HAP-1 (cell line): ENCODE measurements at regions not wholly inside any gene's neighbourhood (a gene's known extent, or its start where the extent isn't known, plus 50 kb on each side); places are given as distances from the start of the nearest gene placed in this dataset.
A peak's percentile ranks its signal among the peaks of the same experiment; 100 is the strongest.

Source experiments
- DNase-seq, 2 experiments: peaks; one replicate each; pipeline ENCODE4 v3.0.0-alpha.2; 2016 to 2020; ENCODE audit warnings: low spot score in 2 of 2
- H3K27me3 ChIP-seq: fragments of 250-450 bp; sonication (Bioruptor Pico); 2 replicates; pipeline ENCODE4 v1.5.1; 2020; ENCODE audit warnings: low read depth, mild to moderate bottlenecking, moderate library complexity
- H3K36me3 ChIP-seq: fragments of 250-450 bp; sonication (Bioruptor Pico); replicated peaks from 2 replicates; pipeline ENCODE4 v1.5.1; 2020; ENCODE audit warnings: mild to moderate bottlenecking
- H3K4me1 ChIP-seq: fragments of 250-450 bp; sonication (Bioruptor Pico); 2 replicates; pipeline ENCODE4 v1.5.1; 2020; ENCODE audit warnings: mild to moderate bottlenecking
- H3K4me3 ChIP-seq: fragments of 250-450 bp; sonication (Bioruptor Pico); 2 replicates; pipeline ENCODE4 v1.5.1; 2020; ENCODE audit warnings: mild to moderate bottlenecking, moderate library complexity
- H3K9me3 ChIP-seq: fragments of 250-450 bp; sonication (Bioruptor Pico); 2 replicates; pipeline ENCODE4 v1.5.1; 2020; ENCODE audit warnings: mild to moderate bottlenecking, moderate library complexity
- in situ Hi-C: fragments of 300-500 bp; cut with MboI; formaldehyde crosslinking; loops from 3 replicates; pipeline ENCODE4 v1.14.3; 2020; ENCODE audit warnings: low sequenced_read_pairs, inconsistent platforms, mixed read lengths

- in situ Hi-C loops = no loop called here
- DNase-seq = peak in 1 of 2 experiments; percentile 43
- H3K9me3 ChIP-seq = no peaks in the 10 kb centered on the region
- H3K27me3 ChIP-seq = no peaks in the 10 kb centered on the region
- no peaks in the 10 kb centered on the region for H3K4me1 ChIP-seq
- H3K36me3 ChIP-seq = no peaks in the 10 kb centered on the region
- H3K4me3 ChIP-seq = no peak overlapping the region
Observed at GRCh38 chr6:99219788-99220187, 129.7 kb downstream of the FAXC start.

DNA sequence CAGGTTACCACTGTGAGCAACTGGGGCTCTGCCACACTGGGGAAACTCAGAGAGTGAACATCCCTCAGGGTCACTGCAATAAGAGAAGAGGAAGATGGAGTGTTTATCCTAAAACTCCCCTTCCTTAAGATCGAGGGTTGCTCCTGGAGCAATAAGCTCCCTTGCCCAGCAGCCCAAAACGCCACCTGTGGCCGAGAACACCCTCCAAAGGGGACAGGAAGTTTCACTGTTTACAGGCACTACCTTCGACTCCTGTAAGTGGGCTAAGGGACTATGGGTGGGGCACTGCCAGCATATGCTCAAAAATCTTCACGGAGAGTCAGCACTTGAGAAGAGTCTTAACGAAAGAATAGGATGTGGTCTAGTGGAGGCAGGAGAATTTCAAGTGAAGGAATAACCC is 132.5 kb downstream of the FAXC start:
- Histone ChIP-seq H3K4me1 (no peaks in the 10 kb centered on the region), H3K4me3 (no peak overlapping the region), H3K27me3 (0 out of 2 replicates have a peak, but pooled peaks cover 3% of the 10 kb centered on the region), H3K9me3 (no peaks in the 10 kb centered on the region), H3K36me3 (no peaks in the 10 kb centered on the region)
- DNase-seq = no peak
- in situ Hi-C loops = no loop called here

DNA sequence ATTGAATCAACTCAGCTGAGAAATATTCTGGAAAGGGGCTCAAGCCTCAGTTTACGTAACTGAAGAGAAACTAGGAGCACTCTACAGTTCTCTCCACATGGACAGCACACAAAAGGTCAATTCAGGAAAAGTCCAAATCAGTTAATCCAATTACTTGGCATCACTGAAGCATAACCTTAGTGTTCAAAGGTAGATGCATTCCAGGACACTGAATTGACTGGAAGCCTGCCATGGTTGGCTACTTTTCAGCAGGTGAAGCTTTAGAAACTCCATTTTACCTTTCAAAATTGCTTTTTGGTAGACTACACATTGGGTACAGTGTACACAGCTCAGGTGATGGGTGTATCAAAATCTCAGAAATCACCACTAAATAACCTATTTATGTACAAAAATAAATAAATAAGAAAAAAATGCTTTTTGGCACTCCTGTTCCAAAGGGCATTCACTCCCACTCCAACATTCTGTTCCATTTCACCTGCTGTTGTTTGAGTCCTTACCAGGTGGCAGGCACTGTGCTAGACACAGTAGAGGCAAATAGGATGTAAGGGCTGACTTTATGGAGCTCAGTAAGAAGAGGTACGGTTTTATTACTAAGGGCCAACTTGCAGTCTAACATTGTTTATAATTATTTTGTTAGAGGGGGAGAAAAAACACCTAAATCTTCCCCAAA is 153.4 kb downstream of the FAXC start:
- in situ Hi-C loops = no loop called here
- H3K27me3 ChIP-seq = no peaks in the 10 kb centered on the region

DNA sequence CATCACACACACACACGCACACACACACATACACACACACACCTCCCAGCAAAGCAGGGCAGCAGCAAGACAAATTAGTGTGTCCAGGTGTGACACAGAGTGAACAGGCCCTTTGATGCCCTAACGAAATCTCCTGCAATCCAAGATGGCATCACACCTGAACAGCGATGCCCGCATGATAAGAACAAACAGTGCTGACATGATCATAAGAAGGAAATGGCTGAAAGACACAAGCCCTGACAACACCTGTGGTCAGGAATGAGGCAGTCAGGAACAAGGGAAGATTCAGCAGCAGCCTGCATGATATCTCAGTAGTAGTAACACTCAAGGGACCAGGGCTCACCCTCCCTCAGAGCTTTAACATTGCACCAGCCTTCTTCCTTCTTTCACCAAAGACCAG is 156.9 kb downstream of the FAXC start:
- H3K27me3 ChIP-seq = no peaks in the 10 kb centered on the region
- no peak for DNase-seq
- H3K4me1 ChIP-seq = no peaks in the 10 kb centered on the region
- in situ Hi-C loops = no loop called here
- no peak overlapping the region for H3K4me3 ChIP-seq
- no peaks in the 10 kb centered on the region for H3K9me3 ChIP-seq
- H3K36me3 ChIP-seq = no peaks in the 10 kb centered on the region

More for the DNA sequence above, 153.4 kb downstream of the FAXC start:
- H3K36me3 ChIP-seq = no peaks in the 10 kb centered on the region
- no peaks in the 10 kb centered on the region for H3K9me3 ChIP-seq
- no peak overlapping the region for H3K4me3 ChIP-seq
- DNase-seq = no peak
- H3K4me1 ChIP-seq = no peaks in the 10 kb centered on the region

- DNase-seq = no peak
- Histone ChIP-seq H3K36me3 (no peaks in the 10 kb centered on the region), H3K4me3 (no peak overlapping the region), H3K9me3 (no peaks in the 10 kb centered on the region), H3K27me3 (0 out of 2 replicates have a peak, but pooled peaks cover 3% of the 10 kb centered on the region), H3K4me1 (no peaks in the 10 kb centered on the region)
- in situ Hi-C loops = no loop called here
Observed at GRCh38 chr6:99189823-99190721, 159.4 kb downstream of the FAXC start.

- Histone ChIP-seq H3K4me1 (no peaks in the 10 kb centered on the region), H3K4me3 (no peak overlapping the region), H3K9me3 (no peaks in the 10 kb centered on the region), H3K36me3 (no peaks in the 10 kb centered on the region), H3K27me3 (0 out of 2 replicates have a peak, but pooled peaks cover 3% of the 10 kb centered on the region)
- DNase-seq = no peak
- in situ Hi-C loops = no loop called here
Observed at GRCh38 chr6:99187429-99187828, 162.0 kb downstream of the FAXC start.

DNA sequence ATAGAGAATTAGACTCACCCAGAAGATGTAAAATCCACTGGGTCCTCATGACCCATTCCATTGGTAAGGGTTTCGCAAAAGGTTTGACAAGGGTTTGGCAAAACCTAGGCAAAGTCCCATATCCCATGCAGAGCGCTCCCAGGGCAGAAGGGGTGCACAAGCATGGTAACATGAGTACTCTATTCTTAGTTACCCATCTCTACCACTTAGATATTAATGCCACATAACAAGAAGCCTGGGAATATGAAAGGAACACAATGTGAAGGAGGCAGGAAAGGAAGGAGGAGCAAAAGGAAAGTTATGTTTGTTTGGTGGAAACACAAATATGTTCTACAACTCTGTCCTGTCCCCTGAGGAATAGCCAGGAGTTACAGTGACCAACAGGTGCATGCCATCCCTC is 163.1 kb downstream of the FAXC start:
- Histone ChIP-seq H3K9me3 (no peaks in the 10 kb centered on the region), H3K4me3 (no peak overlapping the region), H3K4me1 (no peaks in the 10 kb centered on the region), H3K36me3 (no peaks in the 10 kb centered on the region), H3K27me3 (0 out of 2 replicates have a peak, but pooled peaks cover 3% of the 10 kb centered on the region)
- in situ Hi-C loops = no loop called here
- DNase-seq = no peak

DNA sequence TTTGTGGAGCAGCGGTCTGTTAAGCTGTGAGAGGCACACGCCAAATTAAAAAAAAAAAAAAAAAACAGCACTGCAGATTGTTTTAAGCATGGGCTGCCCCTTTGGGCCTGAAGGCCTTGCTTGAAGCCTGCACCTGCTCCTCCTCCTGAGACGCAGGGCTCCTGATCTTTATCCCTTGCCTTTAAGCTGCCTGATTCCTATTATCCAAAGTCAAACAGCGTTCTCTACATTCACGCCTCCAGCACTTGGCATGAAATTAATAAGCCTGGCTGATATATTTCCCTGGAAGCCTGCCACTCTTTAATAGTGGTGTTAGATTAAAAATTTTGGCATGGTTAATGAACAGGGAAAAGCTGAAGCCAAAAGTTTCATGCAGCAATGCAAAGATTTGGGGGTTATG is 163.9 kb downstream of the FAXC start:
- Histone ChIP-seq H3K9me3 (no peaks in the 10 kb centered on the region), H3K36me3 (no peaks in the 10 kb centered on the region), H3K4me3 (no peak overlapping the region), H3K4me1 (no peaks in the 10 kb centered on the region), H3K27me3 (0 out of 2 replicates have a peak, but pooled peaks cover 3% of the 10 kb centered on the region)
- in situ Hi-C loops = no loop called here
- no peak for DNase-seq

DNA sequence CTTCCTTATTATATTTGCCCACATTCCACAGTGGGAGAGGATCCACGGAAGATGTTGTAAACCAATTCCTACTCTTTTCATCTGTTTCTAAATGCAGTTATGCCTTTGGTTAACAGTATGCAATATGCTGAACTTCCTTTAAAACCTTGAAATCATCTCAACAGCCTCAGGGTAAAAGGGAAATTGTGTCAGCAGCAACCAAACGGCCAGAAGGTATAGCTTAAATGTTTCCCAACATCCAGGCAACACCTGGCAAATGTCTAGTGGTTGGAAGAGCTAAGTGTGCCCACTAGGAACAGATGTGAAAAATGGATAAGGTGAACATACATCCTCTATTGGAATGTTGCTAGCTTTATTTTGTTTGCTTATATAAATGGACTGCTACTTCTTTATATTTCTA is 164.8 kb downstream of the FAXC start:
- H3K4me3 ChIP-seq = no peak overlapping the region
- H3K4me1 ChIP-seq = no peaks in the 10 kb centered on the region
- H3K27me3 ChIP-seq = 0 out of 2 replicates have a peak, but pooled peaks cover 3% of the 10 kb centered on the region
- no peaks in the 10 kb centered on the region for H3K9me3 ChIP-seq
- in situ Hi-C loops = no loop called here
- DNase-seq = no peak
- no peaks in the 10 kb centered on the region for H3K36me3 ChIP-seq

DNA sequence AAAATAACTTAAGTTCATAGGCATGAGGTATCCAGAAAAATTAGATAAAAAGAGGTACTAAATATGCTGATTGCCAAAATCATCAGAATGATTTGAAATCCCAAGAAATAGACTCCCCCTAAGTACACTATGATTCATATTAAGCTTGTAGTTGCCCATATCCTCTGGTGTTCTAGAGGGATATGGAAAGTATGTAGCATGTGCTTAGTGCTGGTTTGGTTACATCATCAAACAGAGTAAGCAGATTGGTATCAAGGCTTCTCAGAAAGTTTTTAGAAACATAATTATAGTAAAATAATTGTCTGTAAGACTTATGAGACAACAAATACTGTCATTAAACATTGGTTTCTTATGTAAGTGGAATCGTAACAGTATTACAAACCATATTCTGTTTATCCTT is 166.4 kb downstream of the FAXC start:
- no peaks in the 10 kb centered on the region for H3K4me1 ChIP-seq
- H3K4me3 ChIP-seq = no peak overlapping the region
- H3K36me3 ChIP-seq = no peaks in the 10 kb centered on the region
- in situ Hi-C loops = no loop called here
- no peak for DNase-seq
- H3K27me3 ChIP-seq = 0 out of 2 replicates have a peak, but pooled peaks cover 3% of the 10 kb centered on the region
- H3K9me3 ChIP-seq = no peaks in the 10 kb centered on the region

GRCh38 chr6:99181174-99181573 is 168.3 kb downstream of the FAXC start:
- Histone ChIP-seq H3K9me3 (no peaks in the 10 kb centered on the region), H3K4me1 (no peaks in the 10 kb centered on the region), H3K36me3 (no peaks in the 10 kb centered on the region), H3K27me3 (no peaks in the 10 kb centered on the region), H3K4me3 (no peak overlapping the region)
- DNase-seq = no peak
- in situ Hi-C loops = no loop called here

- Histone ChIP-seq H3K4me3 (no peak overlapping the region), H3K4me1 (no peaks in the 10 kb centered on the region), H3K9me3 (no peaks in the 10 kb centered on the region), H3K36me3 (no peaks in the 10 kb centered on the region), H3K27me3 (no peaks in the 10 kb centered on the region)
- in situ Hi-C loops = no loop called here
- no peak for DNase-seq
Observed at GRCh38 chr6:99178168-99178567, 171.3 kb downstream of the FAXC start.

DNA sequence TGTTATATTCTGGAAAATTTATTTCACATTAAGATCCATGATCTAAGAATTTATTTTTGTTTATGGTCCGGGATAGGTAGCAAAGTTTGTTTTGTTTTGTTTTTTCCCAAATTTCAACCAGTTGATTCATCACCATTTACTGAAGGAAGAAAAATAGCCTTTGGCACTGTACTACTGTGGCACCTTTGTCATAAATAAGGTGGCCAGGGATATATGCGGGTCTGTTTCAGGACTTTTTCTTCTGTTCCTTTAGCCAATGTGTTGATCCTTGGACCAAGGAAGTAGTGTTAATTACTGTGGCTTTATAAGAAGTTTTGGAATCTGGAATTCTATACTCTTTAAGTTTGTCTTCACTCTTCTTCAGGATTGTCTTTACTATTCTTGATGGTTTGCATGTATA is 171.7 kb downstream of the FAXC start:
- no peak for DNase-seq
- in situ Hi-C loops = no loop called here
- Histone ChIP-seq H3K4me1 (no peaks in the 10 kb centered on the region), H3K36me3 (no peaks in the 10 kb centered on the region), H3K9me3 (no peaks in the 10 kb centered on the region), H3K4me3 (no peak overlapping the region), H3K27me3 (no peaks in the 10 kb centered on the region)

DNA sequence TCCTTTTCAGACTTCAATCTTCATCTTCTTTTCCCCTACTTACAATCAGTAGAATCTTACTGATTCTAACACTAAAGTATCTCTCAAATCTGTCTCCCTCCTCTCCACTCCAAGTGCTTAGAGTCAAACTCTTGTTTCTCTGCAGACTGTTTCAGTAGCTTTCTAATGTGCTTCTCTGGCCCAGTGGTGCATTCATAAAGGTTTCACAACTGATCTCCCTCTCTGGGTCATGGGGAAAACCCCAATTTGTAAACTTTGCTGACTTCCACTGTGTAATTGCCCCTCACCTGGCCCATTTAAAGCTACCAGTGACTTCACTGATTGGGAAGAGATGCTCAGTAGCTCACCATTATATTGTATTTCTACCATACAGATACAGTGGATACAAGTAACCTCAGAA is 183.6 kb downstream of the FAXC start:
- Histone ChIP-seq H3K27me3 (peaks cover 3% of the 10 kb centered on the region), H3K4me1 (no peaks in the 10 kb centered on the region), H3K9me3 (no peaks in the 10 kb centered on the region), H3K4me3 (no peak overlapping the region), H3K36me3 (no peaks in the 10 kb centered on the region)
- in situ Hi-C loops = no loop called here
- DNase-seq = no peak
